ENCODE measurements at regions not wholly inside any gene's neighbourhood (a gene's known extent, or its start where the extent isn't known, plus 50 kb on each side); places are given as distances from the start of the nearest gene placed in this dataset.
"Not testable (repeated sequence)": the region's sequence is repeated elsewhere in the genome, so short reads cannot be mapped to it uniquely, and the experiment has no call there.

- no peak overlapping the region for H3K4me3 ChIP-seq
- no peaks in the 10 kb centered on the region for H3K4me1 ChIP-seq
- no peak overlapping the region for H3K9ac ChIP-seq
- H3K4me2 ChIP-seq = no peak overlapping the region
- no peaks in the 10 kb centered on the region for H3K27me3 ChIP-seq
- H3K36me3 ChIP-seq = no peaks in the 10 kb centered on the region
- TF ChIP-seq Cebpa-rat (IDR thresholded peaks at IDR 0.05) = no peak
- no peaks in the 10 kb centered on the region for H3K9me3 ChIP-seq
- H3K27ac ChIP-seq = no peak overlapping the region
- no peaks in the 10 kb centered on the region for H4K20me1 ChIP-seq
Observed at GRCh38 chr5:166625210-166625865, 1666.1 kb upstream of the WWC1 start.

- Histone ChIP-seq H3K9me3 (no peaks in the 10 kb centered on the region), H3K4me3 (no peak overlapping the region), H3K27ac (no peak overlapping the region), H3K36me3 (no peaks in the 10 kb centered on the region), H3K4me1 (no peaks in the 10 kb centered on the region), H3K4me2 (no peak overlapping the region), H4K20me1 (no peaks in the 10 kb centered on the region), H3K27me3 (no peaks in the 10 kb centered on the region), H3K9ac (no peak overlapping the region)
- TF ChIP-seq Cebpa-rat (IDR thresholded peaks at IDR 0.05) = no peak
Observed at GRCh38 chr5:166637295-166637694, 1654.2 kb upstream of the WWC1 start.

GRCh38 chr5:166639151-166639550 lies 1652.3 kb upstream of the WWC1 start:
- Histone ChIP-seq H3K9me3 (no peaks in the 10 kb centered on the region), H4K20me1 (no peaks in the 10 kb centered on the region), H3K9ac (no peak overlapping the region), H3K27me3 (no peaks in the 10 kb centered on the region), H3K36me3 (no peaks in the 10 kb centered on the region), H3K4me1 (no peaks in the 10 kb centered on the region), H3K27ac (no peak overlapping the region), H3K4me2 (no peak overlapping the region), H3K4me3 (no peak overlapping the region)
- no peak for TF ChIP-seq Cebpa-rat (IDR thresholded peaks at IDR 0.05)

GRCh38 chr5:166640136-166640535 lies 1651.3 kb upstream of the WWC1 start:
- H3K9me3 ChIP-seq, H3K4me3 ChIP-seq, H3K27ac ChIP-seq, H3K9ac ChIP-seq, H4K20me1 ChIP-seq, H3K36me3 ChIP-seq, H3K27me3 ChIP-seq, H3K4me1 ChIP-seq, H3K4me2 ChIP-seq: not testable (repeated sequence)

- no peak overlapping the region for H3K9ac ChIP-seq
- no peaks in the 10 kb centered on the region for H3K4me1 ChIP-seq
- H3K9me3 ChIP-seq = 0 out of 2 replicates have a peak, but pooled peaks cover 4% of the 10 kb centered on the region
- no peak for TF ChIP-seq Cebpa-rat (IDR thresholded peaks at IDR 0.05)
- no peak overlapping the region for H3K4me2 ChIP-seq
- no peaks in the 10 kb centered on the region for H3K36me3 ChIP-seq
- H3K4me3 ChIP-seq = no peak overlapping the region
- no peaks in the 10 kb centered on the region for H3K27me3 ChIP-seq
- no peaks in the 10 kb centered on the region for H4K20me1 ChIP-seq
- no peak overlapping the region for H3K27ac ChIP-seq
Observed at GRCh38 chr5:166648736-166649135, 1642.7 kb upstream of the WWC1 start.

GRCh38 chr5:166649676-166650075 lies 1641.8 kb upstream of the WWC1 start:
- Histone ChIP-seq H3K36me3 (no peaks in the 10 kb centered on the region), H3K9me3 (0 out of 2 replicates have a peak, but pooled peaks cover 4% of the 10 kb centered on the region), H3K27me3 (no peaks in the 10 kb centered on the region), H3K9ac (no peak overlapping the region), H4K20me1 (no peaks in the 10 kb centered on the region), H3K4me2 (no peak overlapping the region), H3K4me3 (no peak overlapping the region), H3K4me1 (no peaks in the 10 kb centered on the region), H3K27ac (no peak overlapping the region)
- no peak for TF ChIP-seq Cebpa-rat (IDR thresholded peaks at IDR 0.05)

- TF ChIP-seq Cebpa-rat (IDR thresholded peaks at IDR 0.05) = no peak
- H4K20me1 ChIP-seq = no peaks in the 10 kb centered on the region
- no peak overlapping the region for H3K4me2 ChIP-seq
- no peaks in the 10 kb centered on the region for H3K4me1 ChIP-seq
- H3K9me3 ChIP-seq = 0 out of 2 replicates have a peak, but pooled peaks cover 4% of the 10 kb centered on the region
- H3K27me3 ChIP-seq = no peaks in the 10 kb centered on the region
- H3K27ac ChIP-seq = no peak overlapping the region
- H3K4me3 ChIP-seq = no peak overlapping the region
- no peaks in the 10 kb centered on the region for H3K36me3 ChIP-seq
- no peak overlapping the region for H3K9ac ChIP-seq
Observed at GRCh38 chr5:166651234-166651633, 1640.2 kb upstream of the WWC1 start.

GRCh38 chr5:166671811-166672210 lies 1619.6 kb upstream of the WWC1 start:
- no peak overlapping the region for H3K4me3 ChIP-seq
- no peak overlapping the region for H3K27ac ChIP-seq
- TF ChIP-seq Cebpa-rat (IDR thresholded peaks at IDR 0.05) = no peak
- H4K20me1 ChIP-seq = no peaks in the 10 kb centered on the region
- no peaks in the 10 kb centered on the region for H3K36me3 ChIP-seq
- no peaks in the 10 kb centered on the region; the same call in 1 of the 2 replicates for H3K9me3 ChIP-seq
- H3K27me3 ChIP-seq = no peaks in the 10 kb centered on the region
- peaks cover 3% of the 10 kb centered on the region; the same call in 1 of the 2 replicates for H3K4me1 ChIP-seq
- H3K4me2 ChIP-seq = no peak overlapping the region
- H3K9ac ChIP-seq = no peak overlapping the region

GRCh38 chr5:166672431-166672830 lies 1619.0 kb upstream of the WWC1 start:
- Histone ChIP-seq H4K20me1 (no peaks in the 10 kb centered on the region), H3K9me3 (no peaks in the 10 kb centered on the region; the same call in 1 of the 2 replicates), H3K4me3 (no peak overlapping the region), H3K4me2 (no peak overlapping the region), H3K27ac (no peak overlapping the region), H3K27me3 (no peaks in the 10 kb centered on the region), H3K4me1 (peaks cover 3% of the 10 kb centered on the region; the same call in 1 of the 2 replicates), H3K9ac (no peak overlapping the region), H3K36me3 (no peaks in the 10 kb centered on the region)
- no peak for TF ChIP-seq Cebpa-rat (IDR thresholded peaks at IDR 0.05)

- Histone ChIP-seq H4K20me1 (no peaks in the 10 kb centered on the region), H3K36me3 (no peaks in the 10 kb centered on the region), H3K4me1 (peaks cover 3% of the 10 kb centered on the region; the same call in 1 of the 2 replicates), H3K9ac (no peak overlapping the region), H3K27me3 (no peaks in the 10 kb centered on the region), H3K9me3 (no peaks in the 10 kb centered on the region; the same call in 1 of the 2 replicates), H3K4me3 (no peak overlapping the region), H3K4me2 (no peak overlapping the region), H3K27ac (no peak overlapping the region)
- TF ChIP-seq Cebpa-rat (IDR thresholded peaks at IDR 0.05) = no peak
Observed at GRCh38 chr5:166677891-166678290, 1613.6 kb upstream of the WWC1 start.

- no peak overlapping the region for H3K9ac ChIP-seq
- H3K27me3 ChIP-seq = no peaks in the 10 kb centered on the region
- no peak overlapping the region for H3K27ac ChIP-seq
- H3K9me3 ChIP-seq = no peaks in the 10 kb centered on the region
- no peaks in the 10 kb centered on the region for H3K36me3 ChIP-seq
- no peak overlapping the region for H3K4me3 ChIP-seq
- H3K4me1 ChIP-seq = peaks cover 3% of the 10 kb centered on the region; the same call in 1 of the 2 replicates
- no peak overlapping the region for H3K4me2 ChIP-seq
- no peaks in the 10 kb centered on the region for H4K20me1 ChIP-seq
- no peak for TF ChIP-seq Cebpa-rat (IDR thresholded peaks at IDR 0.05)
Observed at GRCh38 chr5:166679331-166679730, 1612.1 kb upstream of the WWC1 start.
